Fibroblast of mammary gland (primary cell): ENCODE measurements at regions not wholly inside any gene's neighbourhood (a gene's known extent, or its start where the extent isn't known, plus 50 kb on each side); places are given as distances from the start of the nearest gene placed in this dataset.

ENCODE experiments used
- DNase-seq: peaks from one replicate; pipeline ENCODE4 v3.0.0-alpha.2; 2010; ENCODE audit warnings: low read depth
- H3K4me3 ChIP-seq: 2 replicates; pipeline ENCODE4 v1.5.1; 2011; ENCODE audit warnings: low read depth, mild to moderate bottlenecking, low read length, moderate library complexity; ENCODE audit not compliant: control insufficient read depth
- TF ChIP-seq, protein P1 (sequence below): conservative IDR thresholded peaks from 2 replicates; pipeline ENCODE4 v1.5.1; 2011; ENCODE audit warnings: low read depth, low read length, inconsistent platforms; ENCODE audit not compliant: control insufficient read depth, insufficient read depth

DNA sequence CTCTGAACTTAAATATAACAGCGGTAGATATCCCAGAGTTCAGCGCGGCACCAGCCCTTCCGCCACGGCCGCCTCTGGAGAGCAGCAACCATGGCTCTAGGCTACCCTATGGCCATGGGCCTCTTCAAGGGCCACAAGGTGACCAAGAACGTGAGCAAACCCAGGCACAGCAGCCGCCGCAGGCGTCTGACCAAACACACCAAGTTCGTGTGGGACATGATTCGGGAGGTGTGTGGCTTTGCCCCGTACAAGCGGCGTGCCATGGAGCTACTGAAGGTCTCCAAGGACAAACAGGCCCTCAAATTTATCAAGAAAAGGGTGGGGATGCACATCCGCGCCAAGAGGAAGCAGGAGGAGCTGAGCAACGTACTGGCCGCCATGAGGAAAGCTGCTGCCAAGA lies 229.0 kb downstream of the ACTL7B start:
- TF ChIP-seq, protein P1, sequence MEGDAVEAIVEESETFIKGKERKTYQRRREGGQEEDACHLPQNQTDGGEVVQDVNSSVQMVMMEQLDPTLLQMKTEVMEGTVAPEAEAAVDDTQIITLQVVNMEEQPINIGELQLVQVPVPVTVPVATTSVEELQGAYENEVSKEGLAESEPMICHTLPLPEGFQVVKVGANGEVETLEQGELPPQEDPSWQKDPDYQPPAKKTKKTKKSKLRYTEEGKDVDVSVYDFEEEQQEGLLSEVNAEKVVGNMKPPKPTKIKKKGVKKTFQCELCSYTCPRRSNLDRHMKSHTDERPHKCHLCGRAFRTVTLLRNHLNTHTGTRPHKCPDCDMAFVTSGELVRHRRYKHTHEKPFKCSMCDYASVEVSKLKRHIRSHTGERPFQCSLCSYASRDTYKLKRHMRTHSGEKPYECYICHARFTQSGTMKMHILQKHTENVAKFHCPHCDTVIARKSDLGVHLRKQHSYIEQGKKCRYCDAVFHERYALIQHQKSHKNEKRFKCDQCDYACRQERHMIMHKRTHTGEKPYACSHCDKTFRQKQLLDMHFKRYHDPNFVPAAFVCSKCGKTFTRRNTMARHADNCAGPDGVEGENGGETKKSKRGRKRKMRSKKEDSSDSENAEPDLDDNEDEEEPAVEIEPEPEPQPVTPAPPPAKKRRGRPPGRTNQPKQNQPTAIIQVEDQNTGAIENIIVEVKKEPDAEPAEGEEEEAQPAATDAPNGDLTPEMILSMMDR = no peak
- DNase-seq = no peak
- no peak overlapping the region for H3K4me3 ChIP-seq

DNA sequence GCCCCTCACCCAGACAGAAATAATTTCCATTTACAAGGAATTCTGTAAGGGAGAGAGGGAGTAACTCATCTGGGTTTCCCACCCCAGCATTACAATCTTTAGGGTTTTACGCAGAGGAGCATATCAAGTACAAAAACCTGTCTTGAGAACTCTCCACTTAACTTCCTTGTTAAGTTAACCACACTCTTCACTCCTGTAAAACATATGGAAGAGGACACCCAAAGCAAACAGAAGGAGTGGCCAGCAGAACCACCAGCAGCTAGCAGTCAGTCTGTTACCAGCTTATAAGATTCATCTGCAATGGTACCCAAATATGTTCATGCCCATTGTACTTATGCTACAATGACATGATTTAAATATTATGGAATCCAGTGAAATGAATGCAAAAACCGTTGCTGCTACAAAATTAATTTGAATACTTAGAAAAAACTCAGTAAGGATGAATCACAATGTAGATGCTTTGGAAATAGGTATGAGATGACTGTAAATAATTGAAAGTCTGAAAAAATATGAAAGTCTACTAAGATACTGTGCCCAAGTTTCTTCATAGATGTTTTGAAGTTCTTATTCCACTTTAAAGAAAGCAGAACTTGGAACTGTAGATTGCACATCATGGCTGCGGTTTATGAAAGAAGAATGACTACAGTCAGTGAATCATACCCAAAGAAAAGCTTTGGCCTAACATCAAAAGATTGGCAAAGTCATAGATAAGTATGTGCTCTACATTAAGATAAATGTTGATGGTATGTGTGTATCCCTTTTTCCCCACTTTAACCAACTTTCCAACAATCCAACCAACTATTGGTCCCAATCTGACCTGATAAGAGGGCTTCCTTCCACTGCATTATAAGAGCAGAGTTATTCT lies 233.6 kb downstream of the ACTL7B start:
- peak; percentile 88 for DNase-seq
- H3K4me3 ChIP-seq = no peak overlapping the region
- TF ChIP-seq, protein P1 = no peak

DNA sequence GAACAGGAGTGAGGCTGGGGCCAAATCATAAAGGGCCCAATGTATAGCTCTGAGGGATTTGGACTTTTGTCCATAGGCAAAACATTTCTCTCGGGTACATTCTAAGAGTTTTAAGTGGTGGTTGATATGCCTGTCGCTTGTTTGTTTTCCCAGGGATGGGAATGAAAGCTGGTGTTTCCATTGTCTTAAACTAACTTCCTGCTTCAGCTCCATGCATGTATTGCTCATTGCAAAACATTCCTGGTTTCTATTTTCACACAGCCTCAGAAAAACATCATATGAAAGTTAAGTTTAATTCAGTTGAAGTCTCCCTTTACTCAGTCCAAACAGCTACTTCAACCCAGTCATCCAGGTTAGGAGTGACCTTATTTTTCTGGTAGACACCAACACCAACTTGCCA lies 235.0 kb downstream of the ACTL7B start:
- peak; percentile 25 for DNase-seq
- H3K4me3 ChIP-seq = no peak overlapping the region
- TF ChIP-seq, protein P1 = no peak

DNA sequence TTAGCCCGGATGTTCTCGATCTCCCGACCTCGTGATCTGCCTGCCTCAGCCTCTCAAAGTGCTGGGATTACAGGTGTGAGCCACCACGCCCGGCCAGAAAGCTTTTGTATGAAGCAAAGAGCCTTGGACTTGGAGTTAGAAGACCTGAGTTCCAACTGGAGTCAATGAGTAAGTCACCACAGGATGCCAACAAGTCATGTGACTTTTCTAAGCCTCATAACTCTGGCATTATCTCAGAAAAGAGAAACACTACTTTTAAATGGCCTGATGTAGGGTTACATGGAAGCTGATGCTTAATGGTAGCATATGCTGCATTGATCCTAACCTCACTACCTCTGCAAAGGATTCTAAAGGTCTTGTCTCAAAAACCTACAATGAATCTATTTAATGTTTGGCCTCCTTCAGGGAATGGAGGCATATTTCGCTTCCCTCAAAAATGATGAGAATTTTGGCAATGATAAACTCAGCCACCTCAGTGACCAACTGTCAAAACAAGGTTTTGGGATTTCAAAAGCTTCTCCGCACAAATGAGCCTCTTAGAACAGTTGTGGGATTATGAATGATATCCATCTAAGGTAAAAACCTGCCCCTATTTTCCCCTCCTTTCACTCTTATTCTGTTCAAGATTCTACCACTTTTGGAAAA lies 236.8 kb downstream of the ACTL7B start:
- peak; percentile 36 for DNase-seq
- TF ChIP-seq, protein P1 = no peak

DNA sequence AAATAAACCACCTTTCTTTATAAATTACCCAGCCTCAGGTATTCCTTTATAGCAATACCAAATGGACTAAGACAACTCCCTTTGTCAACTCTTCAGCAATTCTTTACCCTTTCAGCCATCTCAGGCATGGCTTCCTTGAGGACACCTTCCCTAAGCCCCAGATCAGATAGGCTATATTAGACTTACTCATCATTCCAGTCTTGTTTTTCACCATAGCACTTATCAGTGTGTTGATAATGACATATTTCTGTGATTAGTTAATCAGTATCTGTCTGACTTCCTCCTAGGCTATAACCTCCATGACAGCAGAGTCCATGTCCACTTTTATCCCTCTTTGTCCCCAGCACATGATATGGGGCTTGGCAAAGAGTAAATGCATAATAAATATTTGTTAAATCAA lies 238.1 kb downstream of the ACTL7B start:
- DNase-seq = no peak
- no peak overlapping the region for H3K4me3 ChIP-seq
- TF ChIP-seq, protein P1 = no peak

More for the DNA sequence above, 236.8 kb downstream of the ACTL7B start:
- no peak overlapping the region for H3K4me3 ChIP-seq

DNA sequence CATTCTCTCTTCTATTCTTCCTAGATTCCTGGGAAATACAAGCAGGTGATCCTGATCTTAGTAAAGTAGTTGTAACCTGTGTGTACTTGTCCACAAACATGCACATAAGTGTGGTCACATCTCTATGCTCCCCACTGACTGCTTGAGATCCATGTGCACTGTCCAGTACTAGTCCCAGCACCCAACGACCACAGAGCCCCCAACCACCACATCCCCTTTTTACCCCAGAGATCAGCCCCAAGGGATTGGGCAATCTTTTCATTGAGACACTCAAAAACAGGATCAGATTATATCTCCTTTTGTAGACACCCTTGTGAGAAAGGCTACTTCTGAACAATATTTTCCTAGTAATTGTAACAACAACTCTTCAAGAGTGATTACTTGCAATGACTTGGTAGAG lies 240.6 kb downstream of the ACTL7B start:
- DNase-seq = no peak
- TF ChIP-seq, protein P1 = no peak
- H3K4me3 ChIP-seq = no peak overlapping the region
